Sigmoid colon (tissue), 6 donors: ENCODE measurements at regions not wholly inside any gene's neighbourhood (a gene's known extent, or its start where the extent isn't known, plus 50 kb on each side); places are given as distances from the start of the nearest gene placed in this dataset.

Experiments used
- DNase-seq: peaks from one replicate; pipeline ENCODE4 v3.0.0-alpha.2; 2019
- H3K27ac ChIP-seq, 4 donors: fragments of 200-600 bp; sonication (generic); one replicate each; pipeline ENCODE4 v1.5.1; 2016 to 2019; ENCODE audit warnings: mild to moderate bottlenecking in 1 of 4
- H3K27me3 ChIP-seq, 3 donors: fragments of 200-600 bp; sonication (generic); one replicate each; pipeline ENCODE4 v1.5.1; 2019; ENCODE audit warnings: mild to moderate bottlenecking in 1 of 3
- H3K36me3 ChIP-seq, 4 donors: fragments of 200-600 bp; sonication (generic); one replicate each; pipeline ENCODE4 v1.5.1; 2016 to 2019
- H3K4me1 ChIP-seq, 4 donors: fragments of 200-600 bp; sonication (generic); one replicate each; pipeline ENCODE4 v1.5.1; 2017 to 2019
- H3K4me3 ChIP-seq, 4 donors: fragments of 200-600 bp; sonication (generic); one replicate each; pipeline ENCODE4 v1.5.1; 2017 to 2019; ENCODE audit warnings: mild to moderate bottlenecking in 2 of 4, moderate library complexity in 1 of 4
- H3K9me3 ChIP-seq, 4 donors: fragments of 200-600 bp in 3 of 4; sonication (generic) in 3 of 4; one replicate each; pipeline versions ENCODE4 v1.5.1 to v1.6.1; 2013 to 2019
- EP300 ChIP-seq, 4 donors: sonication (generic); formaldehyde crosslinking; IDR thresholded peaks; one replicate each; pipeline ENCODE4 v1.6.1; 2017; ENCODE audit warnings: antibody characterized with exemption in 4 of 4
- POLR2A ChIP-seq, 2 donors: fragments of 450-650 bp; IDR thresholded peaks; one replicate each; pipeline ENCODE4 v1.6.1; 2016; ENCODE audit warnings: antibody characterized with exemption in 2 of 2, mild to moderate bottlenecking in 2 of 2, moderate library complexity in 2 of 2
- POLR2AphosphoS5 ChIP-seq, 4 donors: sonication (generic); formaldehyde crosslinking; IDR thresholded peaks; one replicate each; pipeline ENCODE4 v1.6.1; 2017; ENCODE audit warnings: antibody characterized with exemption in 4 of 4
- WGBS, 2 donors: extraction: QIAGEN DNeasy Blood & Tissue Kit; methylation state at CpG; one replicate each; pipeline ENCODE4 v1.1.7; 2013; 5-methylcytosine and 5-hydroxymethylcytosine counted together
- intact Hi-C: fragments of 100-400 bp; cut with DNase I; formaldehyde crosslinking; loops from one replicate; pipeline ENCODE4 v1.15.1; 2023
- TF ChIP-seq, protein P1 (sequence below), 4 experiments: fragments of 450-650 bp in 3 of 4; fragments of 200-600 bp in 1 of 4; IDR thresholded peaks; one replicate each; pipeline ENCODE4 v1.5.1; 2016 to 2019; ENCODE audit warnings: antibody characterized with exemption in 4 of 4, mild to moderate bottlenecking in 3 of 4, moderate library complexity in 2 of 4
- donor health status: healthy with polysubstance abuse.
- donor health status: healthy.

DNA sequence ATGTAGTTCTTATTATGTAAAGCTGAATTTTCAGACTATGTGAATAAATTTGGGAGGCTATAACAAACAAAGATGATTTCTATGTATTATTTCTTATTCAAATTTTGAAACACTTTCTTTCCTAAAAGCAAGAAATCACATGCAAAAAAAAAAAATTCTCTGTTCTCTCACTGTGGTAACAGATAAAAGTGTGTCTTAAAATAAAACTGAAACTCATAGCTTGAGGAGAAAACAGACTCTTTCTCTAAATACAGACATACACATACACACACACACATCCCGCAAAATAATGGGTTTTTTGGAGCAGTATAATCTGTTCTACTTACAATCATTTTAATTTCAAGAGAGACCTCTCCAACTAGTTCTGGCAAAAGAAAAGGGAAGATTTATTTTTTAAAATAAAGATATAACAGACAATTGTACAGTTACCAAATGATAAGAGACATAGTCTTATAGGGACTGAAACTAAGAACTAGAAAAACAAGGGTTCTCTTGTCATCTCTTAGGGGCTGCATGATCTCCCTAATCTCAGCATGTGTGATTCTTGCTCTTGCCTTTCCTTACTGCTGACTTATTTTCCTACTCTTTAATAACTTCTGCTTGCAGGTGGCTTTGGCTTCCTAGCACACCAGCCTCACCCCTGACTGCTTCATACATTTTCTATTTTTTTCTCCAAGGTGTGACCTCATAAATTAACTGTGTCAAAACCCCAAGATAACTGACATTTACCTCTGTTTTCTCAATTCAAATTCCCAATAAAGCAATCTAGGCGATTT lies 483.5 kb upstream of the POT1 start:
- Histone ChIP-seq H3K27me3 (no peaks in the 10 kb centered on the region), H3K36me3 (no peaks in the 10 kb centered on the region), H3K4me3 (no peak overlapping the region), H3K4me1 (no peaks in the 10 kb centered on the region), H3K27ac (no peak overlapping the region), H3K9me3 (peaks cover 0 to 2% (median 0%) of the 10 kb centered on the region in 4 donors)
- WGBS, 2 donors: 44 to 63% methylated on average over 2 of the region's 2 CpGs
- no peak for TF ChIP-seq EP300 (IDR thresholded peaks at IDR 0.05)
- no peak for TF ChIP-seq POLR2AphosphoS5 (IDR thresholded peaks at IDR 0.05)
- no peak for DNase-seq
- intact Hi-C loops: no loop called here

DNA sequence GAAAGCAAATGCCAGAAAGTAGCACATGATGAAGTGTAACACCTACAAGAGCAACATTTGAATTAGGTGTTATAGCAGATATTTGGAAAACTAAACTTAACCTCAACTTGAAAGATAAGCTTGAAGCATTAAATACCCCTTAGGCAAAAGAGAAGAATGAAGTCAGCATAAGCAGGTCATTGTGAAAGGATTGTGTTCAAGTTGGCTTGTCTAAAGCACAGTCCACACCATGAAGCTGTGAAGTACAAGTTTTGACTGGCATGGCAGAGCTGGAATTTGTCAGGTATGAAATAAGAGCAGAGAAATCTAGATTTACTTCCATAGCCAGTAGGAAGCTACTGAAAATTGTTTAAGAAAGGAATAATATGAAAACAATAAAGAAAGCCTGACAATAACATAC lies 480.3 kb upstream of the POT1 start:
- Histone ChIP-seq H3K4me1 (no peaks in the 10 kb centered on the region), H3K9me3 (peaks cover 0 to 2% (median 0%) of the 10 kb centered on the region in 4 donors), H3K4me3 (no peak overlapping the region), H3K27ac (no peak overlapping the region), H3K27me3 (no peaks in the 10 kb centered on the region), H3K36me3 (no peaks in the 10 kb centered on the region)
- TF ChIP-seq EP300 (IDR thresholded peaks at IDR 0.05) (no peak), POLR2AphosphoS5 (IDR thresholded peaks at IDR 0.05) (no peak), POLR2A (IDR thresholded peaks at IDR 0.05) (no peak)
- TF ChIP-seq, protein P1, sequence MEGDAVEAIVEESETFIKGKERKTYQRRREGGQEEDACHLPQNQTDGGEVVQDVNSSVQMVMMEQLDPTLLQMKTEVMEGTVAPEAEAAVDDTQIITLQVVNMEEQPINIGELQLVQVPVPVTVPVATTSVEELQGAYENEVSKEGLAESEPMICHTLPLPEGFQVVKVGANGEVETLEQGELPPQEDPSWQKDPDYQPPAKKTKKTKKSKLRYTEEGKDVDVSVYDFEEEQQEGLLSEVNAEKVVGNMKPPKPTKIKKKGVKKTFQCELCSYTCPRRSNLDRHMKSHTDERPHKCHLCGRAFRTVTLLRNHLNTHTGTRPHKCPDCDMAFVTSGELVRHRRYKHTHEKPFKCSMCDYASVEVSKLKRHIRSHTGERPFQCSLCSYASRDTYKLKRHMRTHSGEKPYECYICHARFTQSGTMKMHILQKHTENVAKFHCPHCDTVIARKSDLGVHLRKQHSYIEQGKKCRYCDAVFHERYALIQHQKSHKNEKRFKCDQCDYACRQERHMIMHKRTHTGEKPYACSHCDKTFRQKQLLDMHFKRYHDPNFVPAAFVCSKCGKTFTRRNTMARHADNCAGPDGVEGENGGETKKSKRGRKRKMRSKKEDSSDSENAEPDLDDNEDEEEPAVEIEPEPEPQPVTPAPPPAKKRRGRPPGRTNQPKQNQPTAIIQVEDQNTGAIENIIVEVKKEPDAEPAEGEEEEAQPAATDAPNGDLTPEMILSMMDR (IDR thresholded peaks at IDR 0.05): no peak
- DNase-seq: no peak
- intact Hi-C loops: no loop called here

DNA sequence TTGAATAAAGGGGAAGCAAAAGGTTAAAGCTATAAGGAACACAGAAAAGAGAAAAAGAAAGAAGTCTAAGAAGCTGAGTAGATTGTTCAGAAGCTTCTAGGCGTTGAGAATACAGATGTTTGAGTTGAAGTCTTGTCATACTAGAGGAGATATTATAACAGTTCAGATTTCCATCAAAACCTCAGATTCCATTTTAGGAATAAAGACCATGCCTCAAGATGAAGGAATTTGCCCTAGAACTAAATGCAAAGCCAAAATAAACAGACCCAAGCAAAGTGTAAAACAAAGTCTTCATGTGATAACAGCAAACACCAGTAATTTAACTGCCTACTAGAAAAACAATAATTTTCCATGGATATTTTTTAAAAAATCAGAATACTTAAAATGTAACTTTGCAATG lies 476.5 kb upstream of the POT1 start:
- intact Hi-C loops: no loop called here
- no peak overlapping the region for H3K27ac ChIP-seq
- WGBS, 2 donors: 34 to 65% methylated on average over 1 of the region's 1 CpG

DNA sequence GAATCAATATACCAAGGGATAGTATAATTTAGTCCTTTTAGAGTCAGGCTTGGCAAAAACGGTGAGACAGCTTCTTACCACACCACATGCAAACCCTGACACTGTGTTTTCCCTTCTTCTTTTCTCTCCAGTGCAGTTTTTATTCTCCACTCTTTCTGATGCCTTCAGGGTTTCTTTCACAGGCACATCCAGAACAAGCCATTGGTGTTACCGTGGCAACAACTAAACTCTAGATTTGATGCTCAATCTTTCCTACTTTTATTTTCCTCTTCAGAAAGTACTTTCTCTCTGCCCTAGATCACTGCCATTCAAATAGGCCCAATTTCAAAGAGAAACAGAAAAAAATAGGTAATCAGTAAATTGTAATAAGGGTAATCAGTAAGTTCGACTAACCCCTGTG lies 469.8 kb upstream of the POT1 start:
- WGBS, 2 donors: 85 to 90% methylated on average over 3 of the region's 3 CpGs
- Histone ChIP-seq H3K4me3 (no peak overlapping the region), H3K36me3 (no peaks in the 10 kb centered on the region), H3K27ac (no peak overlapping the region), H3K9me3 (no peaks in the 10 kb centered on the region), H3K4me1 (no peaks in the 10 kb centered on the region), H3K27me3 (no peaks in the 10 kb centered on the region)
- no peak for DNase-seq
- no peak for TF ChIP-seq POLR2A (IDR thresholded peaks at IDR 0.05)
- TF ChIP-seq, protein P1 (IDR thresholded peaks at IDR 0.05): no peak
- intact Hi-C loops: no loop called here

More for the DNA sequence above, 476.5 kb upstream of the POT1 start:
- Histone ChIP-seq H3K9me3 (no peaks in the 10 kb centered on the region), H3K4me3 (no peak overlapping the region), H3K4me1 (no peaks in the 10 kb centered on the region), H3K27me3 (no peaks in the 10 kb centered on the region), H3K36me3 (no peaks in the 10 kb centered on the region)
- TF ChIP-seq EP300 (IDR thresholded peaks at IDR 0.05) (no peak), POLR2AphosphoS5 (IDR thresholded peaks at IDR 0.05) (no peak), POLR2A (IDR thresholded peaks at IDR 0.05) (no peak)
- TF ChIP-seq, protein P1 (IDR thresholded peaks at IDR 0.05): no peak
- no peak for DNase-seq

DNA sequence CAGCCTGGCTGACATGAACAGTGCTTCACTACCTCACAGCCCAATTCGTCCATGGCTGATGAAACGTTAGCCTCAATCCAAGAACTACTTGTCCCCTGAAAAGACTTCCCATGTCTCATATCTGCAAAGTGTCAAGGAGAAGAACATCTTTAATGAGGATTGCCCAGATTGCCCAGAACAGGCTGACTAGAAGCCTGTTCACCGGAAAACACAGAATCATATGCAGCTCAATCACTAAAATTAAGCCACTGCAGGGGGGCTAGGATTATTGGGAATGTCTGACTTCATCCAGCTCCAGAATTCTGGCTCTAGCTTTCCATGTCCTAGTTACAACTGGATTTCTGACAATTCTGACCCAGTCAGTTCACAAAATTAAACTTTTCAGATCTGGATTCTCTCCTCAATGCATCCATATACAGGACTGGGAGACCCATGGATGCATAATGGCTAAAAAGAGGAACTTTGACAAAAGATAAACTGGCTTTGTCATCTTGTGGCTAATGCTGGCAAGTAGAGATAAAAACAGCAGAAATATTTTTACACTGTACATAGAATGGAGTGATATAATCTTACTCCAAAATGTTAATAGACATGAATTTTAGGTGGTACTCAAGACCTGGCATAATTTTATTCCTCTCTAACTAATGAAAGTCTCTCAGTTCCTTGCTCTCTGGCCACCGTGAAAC lies 467.0 kb upstream of the POT1 start:
- no peak overlapping the region for H3K4me3 ChIP-seq
- TF ChIP-seq, protein P1 (IDR thresholded peaks at IDR 0.05): no peak
- no peak for TF ChIP-seq POLR2AphosphoS5 (IDR thresholded peaks at IDR 0.05)
- TF ChIP-seq EP300 (IDR thresholded peaks at IDR 0.05): no peak
- no peak for TF ChIP-seq POLR2A (IDR thresholded peaks at IDR 0.05)
- H3K27me3 ChIP-seq: no peaks in the 10 kb centered on the region
- H3K4me1 ChIP-seq: no peaks in the 10 kb centered on the region
- no peaks in the 10 kb centered on the region for H3K9me3 ChIP-seq
- no peaks in the 10 kb centered on the region for H3K36me3 ChIP-seq
- H3K27ac ChIP-seq: no peak overlapping the region
- 48 to 53% methylated on average over 4 of the region's 4 CpGs for WGBS, 2 donors
- no peak for DNase-seq
- intact Hi-C loops: no loop called here
